ENCODE measurements at regions not wholly inside any gene's neighbourhood (a gene's known extent, or its start where the extent isn't known, plus 50 kb on each side); places are given as distances from the start of the nearest gene placed in this dataset.

GRCh38 chr3:82509106-82509842, 747.8 kb upstream of the GBE1 start:
- no peak overlapping the region for H3K27ac ChIP-seq
- TF ChIP-seq, protein P1, sequence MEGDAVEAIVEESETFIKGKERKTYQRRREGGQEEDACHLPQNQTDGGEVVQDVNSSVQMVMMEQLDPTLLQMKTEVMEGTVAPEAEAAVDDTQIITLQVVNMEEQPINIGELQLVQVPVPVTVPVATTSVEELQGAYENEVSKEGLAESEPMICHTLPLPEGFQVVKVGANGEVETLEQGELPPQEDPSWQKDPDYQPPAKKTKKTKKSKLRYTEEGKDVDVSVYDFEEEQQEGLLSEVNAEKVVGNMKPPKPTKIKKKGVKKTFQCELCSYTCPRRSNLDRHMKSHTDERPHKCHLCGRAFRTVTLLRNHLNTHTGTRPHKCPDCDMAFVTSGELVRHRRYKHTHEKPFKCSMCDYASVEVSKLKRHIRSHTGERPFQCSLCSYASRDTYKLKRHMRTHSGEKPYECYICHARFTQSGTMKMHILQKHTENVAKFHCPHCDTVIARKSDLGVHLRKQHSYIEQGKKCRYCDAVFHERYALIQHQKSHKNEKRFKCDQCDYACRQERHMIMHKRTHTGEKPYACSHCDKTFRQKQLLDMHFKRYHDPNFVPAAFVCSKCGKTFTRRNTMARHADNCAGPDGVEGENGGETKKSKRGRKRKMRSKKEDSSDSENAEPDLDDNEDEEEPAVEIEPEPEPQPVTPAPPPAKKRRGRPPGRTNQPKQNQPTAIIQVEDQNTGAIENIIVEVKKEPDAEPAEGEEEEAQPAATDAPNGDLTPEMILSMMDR (conservative IDR thresholded peaks at IDR 0.05), result no peak

GRCh38 chr3:82506204-82506603, 744.8 kb upstream of the GBE1 start:
- H3K27ac ChIP-seq, result no peak overlapping the region
- TF ChIP-seq, protein P1 (conservative IDR thresholded peaks at IDR 0.05), result no peak

- TF ChIP-seq, protein P1 (conservative IDR thresholded peaks at IDR 0.05), result no peak
- no peak overlapping the region for H3K27ac ChIP-seq
Measured at GRCh38 chr3:82505079-82505756, 743.8 kb upstream of the GBE1 start.

- TF ChIP-seq, protein P1 (conservative IDR thresholded peaks at IDR 0.05), result no peak
- H3K27ac ChIP-seq, result no peak overlapping the region
Measured at GRCh38 chr3:82498186-82498585, 736.7 kb upstream of the GBE1 start.

DNA sequence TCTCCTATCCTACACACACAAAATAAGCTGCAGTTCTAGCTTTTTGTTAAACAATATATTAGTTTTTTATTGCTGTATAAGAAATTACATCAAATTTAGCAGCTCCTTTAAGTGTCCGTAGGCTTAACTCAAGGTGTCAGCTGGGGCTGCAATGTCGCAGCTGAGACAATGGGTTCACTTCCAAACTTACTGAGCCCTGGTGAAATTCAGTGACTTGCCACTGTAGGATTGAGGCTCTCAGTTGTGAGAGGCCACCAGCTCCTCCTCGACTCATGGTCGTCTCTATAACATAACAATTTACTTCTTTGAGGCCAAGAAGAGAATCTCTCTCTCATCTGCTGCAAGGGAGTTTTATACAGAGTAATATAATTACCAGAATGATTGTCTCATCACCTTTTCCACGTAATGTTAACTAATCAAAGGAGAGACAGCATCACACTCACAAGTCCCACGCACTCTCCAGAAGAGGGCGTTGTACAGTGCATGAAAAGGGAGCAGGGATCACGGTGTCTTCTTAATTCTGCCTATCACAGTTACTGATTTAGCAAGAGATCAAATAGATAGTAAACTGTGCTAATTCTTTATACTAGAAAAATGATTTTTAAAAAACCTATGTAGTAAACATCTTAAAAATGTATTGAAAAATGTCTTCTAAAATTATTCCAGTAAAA, 735.6 kb upstream of the GBE1 start:
- TF ChIP-seq, protein P1 (conservative IDR thresholded peaks at IDR 0.05), result peak; percentile 67
- H3K27ac ChIP-seq, result no peak overlapping the region

GRCh38 chr3:82495655-82496054, 734.2 kb upstream of the GBE1 start:
- TF ChIP-seq, protein P1 (conservative IDR thresholded peaks at IDR 0.05), result no peak
- H3K27ac ChIP-seq, result no peak overlapping the region

DNA sequence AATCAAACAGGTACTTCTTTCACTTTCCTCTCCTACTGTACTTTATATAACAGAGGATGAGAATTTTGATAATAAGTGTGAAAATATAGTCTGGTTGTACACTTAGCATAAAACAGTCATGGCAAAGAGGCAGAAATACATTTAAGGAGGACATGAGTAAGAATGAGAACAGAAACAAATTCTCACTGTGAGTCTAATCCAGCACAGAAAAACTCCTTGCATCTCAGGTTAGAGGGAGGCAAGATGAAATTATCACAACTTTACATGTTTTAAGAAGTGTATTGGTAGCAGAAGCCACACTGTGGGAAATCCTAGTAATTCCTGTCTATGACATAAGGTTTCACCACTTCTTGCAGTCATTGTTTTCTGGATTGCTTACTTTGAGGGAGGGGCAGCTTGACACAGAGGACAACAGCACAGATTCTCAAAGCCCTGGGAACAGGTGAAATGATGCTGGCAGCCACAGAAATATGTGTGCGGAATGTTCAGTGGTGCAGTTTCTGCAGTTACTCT, 733.6 kb upstream of the GBE1 start:
- TF ChIP-seq, protein P1 (conservative IDR thresholded peaks at IDR 0.05), result no peak

More for the DNA sequence above, 733.6 kb upstream of the GBE1 start:
- no peak overlapping the region for H3K27ac ChIP-seq
